Activated T-helper 17 cell treated with anti-CD3 and anti-CD28 coated beads, Interleukin-2, amount 50 U/mL, for 72 hours (primary cell): ENCODE measurements at regions not wholly inside any gene's neighbourhood (a gene's known extent, or its start where the extent isn't known, plus 50 kb on each side); places are given as distances from the start of the nearest gene placed in this dataset.
"Not testable (repeated sequence)": the region's sequence is repeated elsewhere in the genome, so short reads cannot be mapped to it uniquely, and the experiment has no call there.

Experiments
- ATAC-seq: fragments of 150-1000 bp; cut with Tn5 transposase; replicated peaks from 2 replicates; pipeline ENCODE4 v1.10.0; 2021; ENCODE audit warnings: mild to moderate bottlenecking, moderate library complexity
- H3K27ac Mint-ChIP-seq: one replicate; pipeline ENCODE4 v1.8.0; 2022; ENCODE audit warnings: mixed read lengths
- H3K27me3 Mint-ChIP-seq: one replicate; pipeline ENCODE4 v1.8.0; 2022; ENCODE audit warnings: mixed read lengths
- H3K36me3 Mint-ChIP-seq: one replicate; pipeline ENCODE4 v1.8.0; 2022; ENCODE audit warnings: low read depth, mild to moderate bottlenecking, mixed read lengths
- H3K4me1 Mint-ChIP-seq: one replicate; pipeline ENCODE4 v1.8.0; 2022; ENCODE audit warnings: mixed read lengths
- H3K4me3 Mint-ChIP-seq: one replicate; pipeline ENCODE4 v1.8.0; 2022; ENCODE audit warnings: mild to moderate bottlenecking, mixed read lengths
- H3K9me3 Mint-ChIP-seq: one replicate; pipeline ENCODE4 v1.8.0; 2022; ENCODE audit warnings: mixed read lengths

DNA sequence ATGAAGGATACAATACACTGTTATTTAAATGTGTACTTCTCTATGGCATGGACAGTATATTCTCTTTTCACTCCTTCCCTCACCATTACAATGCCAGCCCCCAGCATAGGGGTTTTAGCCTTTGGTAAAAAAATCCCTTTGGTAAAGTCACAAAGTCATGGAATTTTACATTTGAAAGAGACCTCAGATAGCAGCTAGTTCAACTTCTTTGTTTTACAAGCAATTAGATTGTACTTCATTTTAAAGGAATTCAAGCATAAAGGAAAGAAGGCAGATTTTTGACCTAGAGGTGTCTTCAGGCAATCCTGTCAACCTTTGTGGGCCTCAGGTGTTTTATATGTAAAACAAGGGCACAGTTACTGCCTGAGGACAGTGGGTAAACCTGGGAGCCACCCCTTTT lies 1188.4 kb upstream of the AUTS2 start:
- H3K4me1 Mint-ChIP-seq, result no peaks in the 10 kb centered on the region
- H3K27me3 Mint-ChIP-seq, result no peaks in the 10 kb centered on the region
- H3K36me3 Mint-ChIP-seq, result no peaks in the 10 kb centered on the region
- H3K4me3 Mint-ChIP-seq, result no peak overlapping the region
- no peak overlapping the region for H3K27ac Mint-ChIP-seq
- H3K9me3 Mint-ChIP-seq, result peaks cover 16% of the 10 kb centered on the region
- ATAC-seq, result no peak

DNA sequence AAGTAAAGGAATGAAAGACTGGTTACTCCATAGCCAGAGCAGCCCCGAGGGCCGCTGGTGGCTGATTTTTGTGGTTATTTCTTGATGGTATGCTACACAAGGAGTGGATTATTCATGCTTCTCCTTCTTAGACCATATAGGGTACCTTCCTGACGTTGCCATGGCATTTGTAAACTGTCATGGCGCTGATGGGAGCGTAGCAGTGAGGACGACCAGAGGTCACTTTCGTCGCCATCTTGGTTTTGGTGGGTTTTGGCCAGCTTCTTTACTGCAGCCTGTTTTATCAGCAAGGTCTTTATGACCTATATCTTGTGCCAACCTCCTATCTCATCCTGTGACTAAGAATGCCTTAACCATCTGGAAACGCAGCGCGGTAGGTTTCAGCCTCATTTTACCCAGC lies 1187.6 kb upstream of the AUTS2 start:
- not testable (repeated sequence) for H3K4me3 Mint-ChIP-seq, H3K4me1 Mint-ChIP-seq, H3K27me3 Mint-ChIP-seq, H3K36me3 Mint-ChIP-seq, ATAC-seq, H3K27ac Mint-ChIP-seq
- H3K9me3 Mint-ChIP-seq, result peaks cover 13% of the 10 kb centered on the region

DNA sequence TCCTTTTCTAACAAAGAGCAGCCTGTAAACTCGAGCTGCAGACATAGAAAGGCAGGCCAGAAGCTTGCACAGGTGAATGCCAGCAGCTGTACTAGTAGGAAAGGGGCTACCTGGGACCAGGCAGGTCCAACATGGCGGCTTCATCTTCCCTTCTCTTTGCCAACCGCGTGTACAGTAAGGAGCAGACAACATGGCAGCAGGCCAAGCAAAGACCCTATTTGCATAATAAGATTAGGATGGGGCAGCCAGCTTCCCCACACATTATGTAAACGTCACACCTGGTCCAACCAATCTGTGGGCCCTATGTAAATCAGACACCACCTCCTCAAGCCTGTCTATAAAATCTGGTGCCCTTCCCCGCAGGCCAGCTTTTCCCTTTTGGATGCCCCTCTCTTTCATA lies 1186.5 kb upstream of the AUTS2 start:
- Mint-ChIP-seq H3K4me3 (no peak overlapping the region), H3K9me3 (peaks cover 13% of the 10 kb centered on the region), H3K27ac (no peak overlapping the region), H3K36me3 (no peaks in the 10 kb centered on the region), H3K27me3 (no peaks in the 10 kb centered on the region), H3K4me1 (no peaks in the 10 kb centered on the region)
- no peak for ATAC-seq

DNA sequence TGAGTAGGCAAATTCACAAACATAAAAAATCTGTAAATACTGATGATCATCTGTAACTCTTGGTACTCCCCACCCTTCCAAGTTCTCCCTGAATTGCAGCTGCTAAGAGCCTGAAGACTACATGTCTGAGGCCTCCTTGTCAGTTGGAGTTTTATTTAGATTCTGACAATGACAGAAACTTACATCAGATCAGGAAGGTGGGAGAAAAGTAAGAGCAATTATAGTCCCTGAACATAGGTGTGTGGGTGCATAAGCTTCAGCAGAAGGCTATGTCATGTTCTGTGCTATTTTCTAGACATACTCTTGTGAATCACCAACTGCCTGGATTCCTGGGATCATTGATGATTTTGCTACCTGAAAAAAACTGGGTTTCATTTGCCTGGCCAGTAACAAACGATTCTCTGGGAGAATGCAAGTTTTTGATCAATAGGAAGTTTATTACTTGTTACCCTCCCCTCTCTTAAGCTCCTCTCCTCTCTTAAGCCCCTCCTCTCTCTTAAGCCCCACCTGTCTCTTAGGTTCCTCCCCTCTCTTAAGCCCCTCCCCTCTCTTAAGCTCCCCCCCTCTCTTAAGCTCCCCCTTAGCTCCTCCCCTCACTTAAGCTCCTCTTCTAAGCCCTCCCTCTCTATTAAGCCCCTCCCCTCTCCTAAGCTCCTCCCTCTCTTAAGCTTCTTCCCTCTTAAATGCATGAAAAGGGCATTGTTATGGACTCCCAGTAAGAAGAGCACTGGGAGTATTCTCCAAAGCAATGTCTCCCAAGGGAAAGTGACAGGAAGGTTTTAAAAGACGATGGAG lies 1183.4 kb upstream of the AUTS2 start:
- H3K36me3 Mint-ChIP-seq, result no peaks in the 10 kb centered on the region
- no peaks in the 10 kb centered on the region for H3K4me1 Mint-ChIP-seq
- no peak for ATAC-seq
- H3K27ac Mint-ChIP-seq, result no peak overlapping the region
- no peak overlapping the region for H3K4me3 Mint-ChIP-seq
- H3K27me3 Mint-ChIP-seq, result no peaks in the 10 kb centered on the region
- H3K9me3 Mint-ChIP-seq, result peaks cover 15% of the 10 kb centered on the region

DNA sequence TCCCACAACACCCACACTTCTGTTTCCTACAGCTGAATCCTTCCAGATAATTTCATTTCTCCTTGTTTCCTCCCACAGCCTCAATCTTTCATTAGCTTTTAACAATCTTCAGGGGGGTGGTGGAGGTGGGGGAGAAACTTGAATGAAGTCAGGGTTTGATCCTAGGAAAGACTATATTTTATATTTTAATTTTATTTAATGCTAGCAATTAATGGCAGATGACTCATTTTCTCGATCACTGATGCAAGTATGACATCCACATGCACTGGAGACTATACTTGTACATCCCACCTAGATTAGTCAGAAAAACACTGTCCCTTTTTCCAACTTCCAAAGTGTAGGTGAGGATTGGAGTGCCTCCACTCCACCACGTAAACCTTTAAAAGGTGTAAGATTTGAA lies 1181.3 kb upstream of the AUTS2 start:
- peaks cover 14% of the 10 kb centered on the region for H3K9me3 Mint-ChIP-seq
- H3K4me1 Mint-ChIP-seq, result no peaks in the 10 kb centered on the region
- H3K4me3 Mint-ChIP-seq, result no peak overlapping the region
- H3K27me3 Mint-ChIP-seq, result no peaks in the 10 kb centered on the region
- no peak overlapping the region for H3K27ac Mint-ChIP-seq
- no peak for ATAC-seq
- no peaks in the 10 kb centered on the region for H3K36me3 Mint-ChIP-seq

DNA sequence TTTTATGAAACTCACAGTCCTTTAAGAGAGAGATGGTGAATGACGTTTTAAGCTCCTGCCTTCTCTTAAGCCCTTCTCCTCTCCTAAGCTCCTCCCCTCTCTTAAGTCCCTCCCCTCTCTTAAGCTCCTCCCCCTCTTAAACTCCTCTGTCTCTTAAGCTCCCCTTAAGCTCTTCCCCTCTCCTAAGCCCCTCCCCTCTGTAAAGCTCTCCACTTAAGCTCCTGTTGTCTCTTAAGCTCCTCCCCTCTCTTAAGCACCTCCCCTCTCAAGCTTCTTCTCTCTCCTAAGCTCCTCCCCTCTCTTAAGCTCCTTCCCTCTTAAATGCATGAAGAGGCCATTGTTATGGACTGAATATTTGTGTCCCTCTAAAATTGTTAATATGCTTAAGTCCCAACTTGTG lies 1180.6 kb upstream of the AUTS2 start:
- H3K27me3 Mint-ChIP-seq, result no peaks in the 10 kb centered on the region
- ATAC-seq, result no peak
- peaks cover 9% of the 10 kb centered on the region for H3K9me3 Mint-ChIP-seq
- no peaks in the 10 kb centered on the region for H3K36me3 Mint-ChIP-seq
- H3K4me1 Mint-ChIP-seq, result no peaks in the 10 kb centered on the region
- no peak overlapping the region for H3K4me3 Mint-ChIP-seq
- H3K27ac Mint-ChIP-seq, result no peak overlapping the region

DNA sequence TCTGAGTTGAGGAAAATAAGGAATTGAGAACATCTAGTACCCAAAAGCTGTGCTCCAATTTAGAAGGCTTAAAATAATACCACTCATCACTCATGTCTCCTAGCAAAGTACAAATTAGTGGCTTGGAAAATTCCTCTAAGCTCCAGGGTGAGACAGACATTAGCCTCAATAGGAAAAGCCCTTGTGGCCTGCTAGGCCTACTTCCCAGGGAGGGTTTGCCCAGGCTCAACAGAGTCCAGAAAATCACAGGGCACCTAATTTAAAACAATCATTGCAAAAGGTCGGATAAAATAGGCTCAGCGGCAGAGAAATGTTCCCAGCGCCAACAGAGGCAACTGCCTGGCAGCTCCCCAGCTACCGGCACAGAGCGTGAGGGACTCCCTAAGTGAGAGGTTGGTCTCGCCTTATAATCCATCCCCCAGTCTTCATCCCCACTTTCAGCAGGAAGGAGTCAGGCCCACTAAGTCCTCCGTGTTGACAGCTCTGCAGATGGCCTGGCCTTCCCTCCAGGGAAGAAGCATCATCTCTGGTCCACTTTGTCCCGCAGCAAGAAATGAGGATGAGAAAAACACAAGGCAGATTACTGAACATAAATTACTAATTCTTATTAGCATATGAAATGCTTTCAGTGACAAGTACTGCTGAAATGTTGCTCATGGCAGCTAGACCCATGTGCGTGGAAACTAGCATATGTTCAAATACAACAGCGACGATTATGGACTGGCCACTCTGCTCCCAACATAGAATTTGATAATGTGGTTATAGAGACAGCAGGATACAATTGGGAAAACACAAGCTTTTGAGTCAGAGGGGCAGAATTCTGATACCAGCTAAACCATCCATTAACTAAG lies 1177.7 kb upstream of the AUTS2 start:
- no peak for ATAC-seq

DNA sequence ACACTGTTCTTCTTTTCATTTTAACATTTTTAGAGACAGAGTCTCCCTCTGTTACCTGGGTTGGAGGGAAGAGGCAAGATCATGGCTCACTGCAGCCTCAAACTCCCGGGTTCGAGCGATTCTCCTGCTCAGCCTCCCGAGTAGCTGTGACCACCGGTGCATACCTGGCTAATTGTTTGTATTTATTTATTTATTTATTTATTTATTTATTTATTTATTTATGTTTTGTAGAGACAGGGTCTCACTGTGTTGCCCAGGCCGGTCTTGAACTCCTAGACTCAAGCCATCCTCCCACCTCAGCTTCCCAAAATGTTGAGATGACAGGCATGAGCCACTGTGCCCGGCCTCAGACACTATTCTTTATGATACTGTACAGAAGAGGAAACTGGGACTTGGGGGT lies 1176.6 kb upstream of the AUTS2 start:
- Mint-ChIP-seq H3K9me3 (peaks cover 6% of the 10 kb centered on the region), H3K4me3 (no peak overlapping the region), H3K27me3 (no peaks in the 10 kb centered on the region), H3K27ac (no peak overlapping the region), H3K4me1 (no peaks in the 10 kb centered on the region), H3K36me3 (no peaks in the 10 kb centered on the region)
- ATAC-seq, result no peak

More for the DNA sequence above, 1177.7 kb upstream of the AUTS2 start:
- Mint-ChIP-seq H3K4me3 (no peak overlapping the region), H3K36me3 (no peaks in the 10 kb centered on the region), H3K27ac (no peak overlapping the region), H3K27me3 (no peaks in the 10 kb centered on the region), H3K4me1 (no peaks in the 10 kb centered on the region), H3K9me3 (peaks cover 5% of the 10 kb centered on the region)

DNA sequence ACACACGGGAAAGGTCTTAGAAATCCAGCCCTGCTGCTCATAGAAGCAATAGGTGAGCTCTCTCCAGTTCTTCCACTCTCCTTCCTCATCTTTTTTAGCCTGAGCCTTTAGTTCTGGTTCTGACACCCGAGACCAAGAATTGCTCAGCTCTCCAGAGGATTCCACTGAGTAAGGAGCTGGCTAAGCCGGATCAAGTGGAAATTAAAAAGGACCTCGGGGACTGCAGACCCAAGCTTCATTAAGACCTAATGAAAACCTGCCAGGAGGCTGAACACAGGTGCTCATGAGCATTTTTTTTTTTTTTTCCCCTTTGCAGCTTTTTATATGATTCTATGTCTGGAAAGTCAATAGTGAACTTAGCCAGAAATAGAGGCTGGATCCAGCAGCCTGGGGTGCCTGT lies 1176.0 kb upstream of the AUTS2 start:
- Mint-ChIP-seq H3K4me1 (no peaks in the 10 kb centered on the region), H3K27me3 (no peaks in the 10 kb centered on the region), H3K9me3 (peaks cover 12% of the 10 kb centered on the region), H3K4me3 (no peak overlapping the region), H3K36me3 (no peaks in the 10 kb centered on the region), H3K27ac (no peak overlapping the region)
- ATAC-seq, result no peak

DNA sequence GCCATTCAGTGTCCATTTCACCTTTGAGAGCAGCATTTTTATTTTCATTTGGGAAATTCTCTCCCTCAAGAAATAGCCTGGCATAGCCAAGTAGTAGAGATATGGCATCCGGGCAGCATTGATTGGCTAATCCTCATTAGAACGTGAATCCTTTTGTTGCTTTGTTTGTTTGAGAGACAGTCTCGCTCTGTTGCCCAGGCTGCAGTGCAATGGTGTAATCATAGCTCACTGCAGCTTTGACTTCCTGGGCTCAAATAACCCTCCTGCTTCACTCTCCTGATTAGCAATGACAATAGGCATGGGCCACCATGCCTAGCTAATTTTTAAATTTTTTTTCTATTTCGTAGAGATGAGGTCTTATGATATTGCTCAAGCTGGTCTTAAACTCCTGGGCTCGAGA lies 1174.9 kb upstream of the AUTS2 start:
- no peak overlapping the region for H3K27ac Mint-ChIP-seq
- H3K4me1 Mint-ChIP-seq, result no peaks in the 10 kb centered on the region
- peaks cover 11% of the 10 kb centered on the region for H3K9me3 Mint-ChIP-seq
- no peak overlapping the region for H3K4me3 Mint-ChIP-seq
- H3K27me3 Mint-ChIP-seq, result no peaks in the 10 kb centered on the region
- no peaks in the 10 kb centered on the region for H3K36me3 Mint-ChIP-seq
- no peak for ATAC-seq

DNA sequence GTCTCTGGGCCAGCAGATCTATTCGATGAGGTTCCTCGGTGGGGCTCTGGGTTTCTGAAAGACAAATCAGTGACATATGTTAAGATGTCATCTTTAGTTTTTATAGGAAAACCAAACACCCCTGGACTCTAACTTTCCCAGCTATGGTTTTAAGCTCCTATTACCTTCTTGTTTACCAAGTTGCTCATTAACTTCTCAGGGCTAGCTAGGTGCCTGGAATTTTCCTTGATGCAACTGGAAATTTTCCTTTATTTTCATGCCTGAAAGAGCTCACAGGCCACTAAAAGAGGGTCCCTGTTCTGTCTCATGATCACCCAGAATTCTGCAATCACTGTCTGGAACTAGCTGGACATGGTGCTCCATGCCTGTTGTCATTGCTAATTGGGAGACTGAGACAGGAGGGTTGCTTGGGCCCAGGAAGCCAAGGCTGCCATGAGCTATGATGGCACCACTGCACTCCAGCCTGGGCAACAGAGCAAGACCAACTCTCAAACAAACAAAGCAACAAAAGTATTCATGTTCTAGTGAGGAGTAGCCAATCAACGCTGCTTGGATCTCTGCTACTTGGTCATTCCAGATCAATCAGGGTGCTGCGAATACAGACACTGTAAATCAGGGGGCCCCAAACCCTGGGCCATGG lies 1173.5 kb upstream of the AUTS2 start:
- no peaks in the 10 kb centered on the region for H3K4me1 Mint-ChIP-seq
- no peak overlapping the region for H3K27ac Mint-ChIP-seq
- no peaks in the 10 kb centered on the region for H3K27me3 Mint-ChIP-seq
- H3K9me3 Mint-ChIP-seq, result peaks cover 13% of the 10 kb centered on the region
- H3K36me3 Mint-ChIP-seq, result no peaks in the 10 kb centered on the region
- H3K4me3 Mint-ChIP-seq, result no peak overlapping the region
- ATAC-seq, result no peak

DNA sequence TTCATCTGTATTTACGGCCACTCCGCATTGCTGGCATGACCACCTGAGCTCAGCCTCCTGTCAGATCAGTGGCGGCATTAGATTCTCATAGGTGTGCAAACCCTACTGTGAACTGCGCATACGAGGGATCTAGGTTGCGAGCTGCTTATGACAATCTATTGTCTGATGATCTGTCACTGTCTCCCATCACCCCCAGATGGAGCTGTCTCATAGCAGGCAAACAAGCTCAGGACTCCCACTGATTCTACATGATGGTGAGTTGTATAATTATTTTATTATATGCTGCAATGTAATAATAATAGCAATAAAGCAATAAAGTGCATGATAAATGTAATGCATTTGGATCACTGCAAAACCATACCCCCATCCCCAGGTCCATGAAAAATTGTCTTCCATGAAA lies 1172.9 kb upstream of the AUTS2 start:
- no peak overlapping the region for H3K4me3 Mint-ChIP-seq
- no peak for ATAC-seq
- H3K27me3 Mint-ChIP-seq, result no peaks in the 10 kb centered on the region
- peaks cover 13% of the 10 kb centered on the region for H3K9me3 Mint-ChIP-seq
- H3K27ac Mint-ChIP-seq, result no peak overlapping the region
- no peaks in the 10 kb centered on the region for H3K4me1 Mint-ChIP-seq
- H3K36me3 Mint-ChIP-seq, result no peaks in the 10 kb centered on the region

DNA sequence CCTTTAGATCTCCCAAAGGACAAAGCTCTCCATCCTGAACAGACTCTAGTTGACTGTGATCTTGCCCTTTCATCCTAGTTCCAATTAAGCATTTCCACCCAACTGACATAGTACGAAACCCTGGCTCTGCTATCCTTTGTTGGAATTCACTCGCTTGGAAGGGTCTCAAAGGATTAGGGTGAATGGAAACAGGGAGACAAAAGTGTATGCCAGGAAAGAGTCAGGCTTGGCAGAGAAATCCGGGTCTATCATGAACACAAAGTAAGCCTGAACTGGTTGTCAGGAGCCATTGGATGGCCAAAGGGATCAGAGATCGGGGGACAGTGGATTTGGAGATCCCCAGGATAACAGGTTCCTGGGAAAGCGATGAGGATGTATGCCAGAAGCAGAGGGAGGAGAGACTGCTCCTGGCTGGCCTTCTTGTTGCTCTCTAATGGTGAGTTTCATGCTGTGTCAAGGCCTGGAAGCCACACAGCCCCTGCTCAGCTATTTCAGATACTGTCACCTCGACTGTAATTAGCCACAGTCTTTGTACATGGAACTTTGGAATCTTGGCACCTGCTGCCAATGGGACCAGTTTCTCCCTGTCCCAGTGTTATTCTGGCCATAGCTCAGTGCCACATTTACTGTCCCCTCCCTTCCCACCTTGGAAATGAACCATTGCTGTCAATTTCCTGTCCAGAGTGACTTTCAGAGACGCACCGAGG lies 1168.7 kb upstream of the AUTS2 start:
- H3K27ac Mint-ChIP-seq, result no peak overlapping the region
- peaks cover 21% of the 10 kb centered on the region for H3K9me3 Mint-ChIP-seq
- no peaks in the 10 kb centered on the region for H3K36me3 Mint-ChIP-seq
- no peaks in the 10 kb centered on the region for H3K27me3 Mint-ChIP-seq
- ATAC-seq, result no peak
- no peaks in the 10 kb centered on the region for H3K4me1 Mint-ChIP-seq
- no peak overlapping the region for H3K4me3 Mint-ChIP-seq

DNA sequence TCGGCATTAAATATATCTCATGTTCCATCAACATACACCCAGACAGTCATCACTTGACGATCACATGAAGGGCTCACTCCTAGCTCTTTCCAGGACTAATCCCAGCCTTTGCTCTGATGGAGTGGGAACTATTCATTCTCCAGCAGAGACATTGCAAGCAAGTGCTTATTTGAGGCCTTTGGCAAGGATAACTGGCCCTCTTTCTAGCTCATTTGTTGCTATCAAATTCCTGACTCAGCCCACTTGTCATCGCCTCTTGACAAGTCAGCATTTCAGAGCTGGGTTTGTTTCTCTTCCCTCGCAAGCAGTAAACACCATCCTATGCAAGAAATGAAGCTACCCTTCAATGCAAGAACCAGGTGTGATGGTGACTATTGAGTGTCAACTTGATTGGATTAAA lies 1165.7 kb upstream of the AUTS2 start:
- Mint-ChIP-seq H3K4me1 (no peaks in the 10 kb centered on the region), H3K4me3 (no peak overlapping the region), H3K27me3 (no peaks in the 10 kb centered on the region), H3K9me3 (peaks cover 22% of the 10 kb centered on the region), H3K36me3 (no peaks in the 10 kb centered on the region), H3K27ac (no peak overlapping the region)
- no peak for ATAC-seq
